Glomerular visceral epithelial cell (primary cell): ENCODE measurements at regions not wholly inside any gene's neighbourhood (a gene's known extent, or its start where the extent isn't known, plus 50 kb on each side); places are given as distances from the start of the nearest gene placed in this dataset.
A peak's percentile ranks its signal among the peaks of the same experiment; 100 is the strongest.

Source experiments
- DNase-seq: peaks from one replicate; pipeline ENCODE4 v3.0.0-alpha.2; 2016; ENCODE audit errors: extremely low spot score

DNA sequence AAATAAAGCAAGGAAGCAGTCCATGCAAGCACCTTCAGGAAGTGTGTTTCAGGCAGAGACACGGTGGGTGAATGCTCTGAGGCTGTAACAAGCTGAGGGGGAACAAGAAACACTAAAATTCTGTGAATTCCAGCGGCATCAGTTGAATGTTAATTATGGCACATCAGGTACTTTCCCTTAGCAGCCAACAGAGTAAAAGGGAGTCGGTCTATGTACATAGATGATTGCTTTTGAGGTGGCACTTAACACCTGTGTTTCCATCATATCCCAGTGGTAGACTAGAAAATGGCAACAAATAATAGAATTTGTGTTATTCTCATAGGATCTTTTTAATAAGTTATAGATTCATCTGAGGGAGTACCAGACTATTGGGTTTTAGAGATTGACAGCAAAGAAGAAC lies 481.0 kb upstream of the KLF6 start:
- no peak for DNase-seq

DNA sequence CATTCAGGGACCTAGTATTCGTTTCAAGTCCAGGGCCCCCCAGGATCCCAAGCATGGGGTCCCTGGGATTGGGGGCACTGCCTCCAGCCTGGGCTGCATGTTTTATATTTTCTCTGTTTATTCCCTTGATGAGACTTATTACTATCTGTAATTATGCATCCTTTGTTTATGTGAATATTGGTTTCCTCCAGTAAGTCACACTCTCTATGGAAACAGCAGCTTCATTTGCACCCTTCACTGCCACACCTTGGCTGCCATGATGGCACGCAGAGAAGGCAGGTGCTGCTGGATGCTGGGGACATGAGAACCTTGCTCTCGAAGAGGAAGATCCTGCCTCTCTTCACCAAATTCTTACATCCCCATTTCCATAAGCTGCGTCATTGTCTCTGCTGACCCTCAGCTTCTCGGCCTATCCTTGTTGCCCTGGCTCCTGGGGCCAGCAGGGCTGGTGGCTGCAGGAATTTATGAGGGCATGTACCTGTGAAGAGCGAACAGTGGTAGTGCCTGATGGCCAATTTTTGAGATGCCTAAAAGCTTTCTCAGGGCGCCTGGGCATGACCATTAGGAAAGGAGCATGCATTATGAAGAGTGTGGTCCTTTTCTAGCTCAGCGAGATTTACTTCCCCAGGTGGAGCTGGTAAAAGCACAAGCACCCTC lies 479.3 kb upstream of the KLF6 start:
- DNase-seq, result no peak

GRCh38 chr10:4263601-4263921 lies 478.6 kb upstream of the KLF6 start:
- no peak for DNase-seq

- DNase-seq, result no peak
Measured at GRCh38 chr10:4262870-4263600, 478.0 kb upstream of the KLF6 start.

DNA sequence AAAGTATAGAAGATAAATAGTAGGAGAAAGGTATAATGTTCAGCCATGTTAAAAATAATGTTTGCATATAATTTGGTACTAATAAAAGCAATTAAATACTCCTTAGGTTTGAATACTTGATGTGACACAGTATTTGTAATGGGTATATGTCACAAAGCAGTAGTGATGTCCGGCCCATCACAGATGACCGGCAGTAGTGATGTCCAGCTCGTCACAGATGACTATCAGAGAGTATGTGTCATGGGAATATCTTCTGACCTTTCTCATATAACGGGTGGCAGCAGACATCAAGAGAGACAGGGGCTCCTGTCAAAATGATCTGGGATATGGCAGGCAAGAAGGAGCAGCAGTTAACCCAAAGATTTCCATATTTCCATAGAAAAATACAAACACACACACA lies 477.4 kb upstream of the KLF6 start:
- DNase-seq, result no peak

- no peak for DNase-seq
Measured at GRCh38 chr10:4260483-4261124, 475.6 kb upstream of the KLF6 start.

GRCh38 chr10:4257939-4258465 lies 473.0 kb upstream of the KLF6 start:
- no peak for DNase-seq

DNA sequence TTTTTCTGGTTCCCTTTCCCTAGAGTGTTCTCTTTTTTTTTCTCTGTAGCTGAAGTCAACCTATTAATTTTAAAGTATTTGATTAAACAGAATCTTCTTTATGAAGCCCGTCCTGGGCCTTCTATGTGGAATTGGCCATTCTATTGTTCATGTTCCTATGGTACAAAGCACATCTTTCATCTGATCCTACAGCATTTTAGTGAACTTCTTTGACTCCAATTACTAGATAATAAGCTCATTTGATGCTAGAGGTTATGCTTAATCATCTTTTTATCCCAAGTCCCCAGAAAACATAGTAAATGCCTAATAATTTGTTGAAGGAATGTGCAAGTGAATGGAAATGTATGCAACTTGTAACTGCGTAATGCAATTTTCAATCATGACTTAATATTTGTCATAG lies 472.0 kb upstream of the KLF6 start:
- DNase-seq, result no peak

- no peak for DNase-seq
Measured at GRCh38 chr10:4255751-4256150, 470.7 kb upstream of the KLF6 start.

GRCh38 chr10:4254101-4254994 lies 469.3 kb upstream of the KLF6 start:
- peak; percentile 13 for DNase-seq

DNA sequence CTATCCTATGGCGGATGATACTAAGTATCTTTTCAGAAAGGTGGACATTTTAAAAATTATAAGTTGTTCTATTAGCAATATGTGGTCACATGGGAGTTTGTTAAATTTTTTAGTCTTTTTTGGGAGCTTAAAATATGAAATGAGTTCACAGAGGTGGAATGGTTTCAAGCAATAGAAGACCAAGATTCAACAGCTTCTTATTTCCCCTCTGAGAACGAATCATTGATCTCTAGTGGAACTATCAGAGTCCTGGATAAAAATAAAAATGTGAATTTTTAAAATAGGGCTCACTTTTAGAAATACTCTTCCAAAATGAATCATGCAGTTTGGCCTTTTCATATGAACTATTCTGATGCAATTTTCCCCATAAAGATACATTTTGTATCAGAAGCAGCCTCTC lies 467.7 kb upstream of the KLF6 start:
- DNase-seq, result no peak

DNA sequence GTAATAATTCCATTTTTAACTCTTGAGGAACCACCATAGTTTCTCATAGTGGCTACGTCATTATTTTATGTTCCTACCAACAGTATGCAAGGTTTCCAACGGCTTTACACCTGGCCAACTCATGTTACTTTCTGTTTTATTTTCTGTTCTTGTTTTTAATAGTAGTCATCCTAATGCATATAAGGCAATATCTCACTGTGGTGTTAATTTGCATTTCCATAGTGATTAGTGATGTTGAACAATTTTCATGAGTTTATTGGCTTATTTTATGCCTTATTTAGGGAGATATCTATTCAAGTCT lies 465.5 kb upstream of the KLF6 start:
- DNase-seq, result no peak

GRCh38 chr10:4249841-4250586 lies 465.0 kb upstream of the KLF6 start:
- no peak for DNase-seq

DNA sequence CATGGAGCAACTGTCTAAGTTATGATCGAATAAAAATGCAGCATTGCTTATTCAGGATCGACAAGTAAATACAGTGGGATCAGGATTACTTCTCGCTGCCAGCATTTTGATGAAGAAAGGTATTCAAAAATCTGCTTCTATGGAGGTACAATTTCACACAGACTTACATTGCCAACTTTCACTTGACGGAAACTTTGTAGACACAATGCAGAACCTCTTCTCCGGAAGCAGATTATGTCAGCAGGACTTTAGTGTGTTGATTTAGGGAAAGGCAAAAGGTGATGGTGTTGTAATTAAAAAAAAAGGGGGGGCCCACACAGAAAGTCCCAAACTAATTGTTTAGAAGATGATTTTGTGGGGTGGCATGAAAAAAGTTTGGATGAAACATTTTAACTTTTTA lies 462.4 kb upstream of the KLF6 start:
- no peak for DNase-seq

DNA sequence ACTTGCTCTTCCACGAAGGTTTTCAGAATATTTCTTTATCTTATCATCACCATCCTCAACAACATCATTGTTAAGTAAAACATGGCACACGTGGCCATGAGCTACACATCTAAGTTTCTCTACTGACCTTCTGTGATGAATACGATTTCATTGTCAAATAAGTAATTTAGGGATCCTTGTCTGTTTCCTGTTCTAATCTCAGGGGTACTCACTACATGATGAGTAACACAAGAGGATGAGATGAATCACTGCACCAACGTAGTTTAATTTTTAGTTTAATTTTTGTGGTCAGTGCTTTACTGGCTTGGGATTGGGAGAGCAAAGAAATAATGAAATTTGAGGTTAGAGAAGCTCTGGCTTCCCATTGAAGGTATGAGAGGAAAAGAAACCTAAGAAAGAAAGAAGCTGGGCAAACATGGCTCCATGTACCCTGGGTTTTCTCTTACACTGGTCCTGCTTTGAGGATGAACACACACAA lies 461.9 kb upstream of the KLF6 start:
- peak; percentile 63 for DNase-seq

DNA sequence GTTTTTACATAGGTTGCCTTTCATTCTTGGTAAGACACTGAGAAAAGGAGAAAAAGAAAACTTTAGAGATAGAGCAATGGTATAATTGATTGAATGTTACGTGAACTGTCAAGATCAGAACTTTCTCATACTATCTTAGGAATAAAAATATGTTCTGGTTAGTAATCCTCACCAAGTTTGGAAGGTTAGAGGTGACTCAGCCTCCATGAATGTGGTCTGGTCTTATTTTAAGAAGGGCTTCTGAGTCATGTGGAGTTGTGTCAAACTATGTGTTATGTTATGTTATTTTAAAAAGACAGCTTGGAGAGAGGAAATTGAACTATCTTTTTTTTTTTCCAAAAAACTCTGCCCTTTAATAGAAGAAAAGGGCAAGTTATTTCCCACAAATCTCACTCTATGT lies 458.6 kb upstream of the KLF6 start:
- DNase-seq, result peak; percentile 91

GRCh38 chr10:4243169-4243568 lies 458.2 kb upstream of the KLF6 start:
- DNase-seq, result no peak

GRCh38 chr10:4242561-4243035 lies 457.6 kb upstream of the KLF6 start:
- DNase-seq, result peak; percentile 89

- peak; percentile 93 for DNase-seq
Measured at GRCh38 chr10:4241724-4242345, 456.8 kb upstream of the KLF6 start.

- peak; percentile 57 for DNase-seq
Measured at GRCh38 chr10:4240608-4241197, 455.7 kb upstream of the KLF6 start.
